ENCODE measurements at regions not wholly inside any gene's neighbourhood (a gene's known extent, or its start where the extent isn't known, plus 50 kb on each side); places are given as distances from the start of the nearest gene placed in this dataset.

- TF ChIP-seq, protein P1, sequence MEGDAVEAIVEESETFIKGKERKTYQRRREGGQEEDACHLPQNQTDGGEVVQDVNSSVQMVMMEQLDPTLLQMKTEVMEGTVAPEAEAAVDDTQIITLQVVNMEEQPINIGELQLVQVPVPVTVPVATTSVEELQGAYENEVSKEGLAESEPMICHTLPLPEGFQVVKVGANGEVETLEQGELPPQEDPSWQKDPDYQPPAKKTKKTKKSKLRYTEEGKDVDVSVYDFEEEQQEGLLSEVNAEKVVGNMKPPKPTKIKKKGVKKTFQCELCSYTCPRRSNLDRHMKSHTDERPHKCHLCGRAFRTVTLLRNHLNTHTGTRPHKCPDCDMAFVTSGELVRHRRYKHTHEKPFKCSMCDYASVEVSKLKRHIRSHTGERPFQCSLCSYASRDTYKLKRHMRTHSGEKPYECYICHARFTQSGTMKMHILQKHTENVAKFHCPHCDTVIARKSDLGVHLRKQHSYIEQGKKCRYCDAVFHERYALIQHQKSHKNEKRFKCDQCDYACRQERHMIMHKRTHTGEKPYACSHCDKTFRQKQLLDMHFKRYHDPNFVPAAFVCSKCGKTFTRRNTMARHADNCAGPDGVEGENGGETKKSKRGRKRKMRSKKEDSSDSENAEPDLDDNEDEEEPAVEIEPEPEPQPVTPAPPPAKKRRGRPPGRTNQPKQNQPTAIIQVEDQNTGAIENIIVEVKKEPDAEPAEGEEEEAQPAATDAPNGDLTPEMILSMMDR (IDR thresholded peaks at IDR 0.05): no peak
- no peak for TF ChIP-seq POLR2A (IDR thresholded peaks at IDR 0.05)
Observed at GRCh38 chr5:83846624-83847350, 126.1 kb upstream of the HAPLN1 start.
